ENCODE measurements at regions not wholly inside any gene's neighbourhood (a gene's known extent, or its start where the extent isn't known, plus 50 kb on each side); places are given as distances from the start of the nearest gene placed in this dataset.

- no peak for TF ChIP-seq CTCF (IDR thresholded peaks at IDR 0.05)
- TF ChIP-seq POLR2A (IDR thresholded peaks at IDR 0.05) = no peak
These were observed 55.4 kb upstream of the AADAT start for GRCh38 chr4:170145120-170145519.

Data from testis (tissue), 2 donors.